Calu3 (cell line): ENCODE measurements at regions not wholly inside any gene's neighbourhood (a gene's known extent, or its start where the extent isn't known, plus 50 kb on each side); places are given as distances from the start of the nearest gene placed in this dataset.

Experiments used
- BruUV-seq: library from RNA; stranded (reverse); fragments of 400-500 nt; replicated peaks from 2 replicates; lab custom pipeline; 2021; lab: Mats Ljungman, UMichigan
- CTCF ChIA-PET: fragments of 300-600 bp; sonication (Branson Sonifier 250); formaldehyde crosslinking; loops from one replicate; lab custom pipeline; 2022; ENCODE audit warnings: antibody characterized with exemption; lab: Charles Lee
- DNase-seq: peaks from one replicate; pipeline ENCODE4 v3.0.0; 2022
- H3K27ac Mint-ChIP-seq: one replicate; pipeline ENCODE4 v1.8.0; 2022; ENCODE audit warnings: mixed read lengths; ENCODE audit not compliant: unreplicated experiment
- H3K27me3 Mint-ChIP-seq: one replicate; pipeline ENCODE4 v1.8.0; 2022; ENCODE audit warnings: mixed read lengths; ENCODE audit not compliant: unreplicated experiment
- H3K36me3 Mint-ChIP-seq: one replicate; pipeline ENCODE4 v1.8.0; 2022; ENCODE audit warnings: mild to moderate bottlenecking, moderate library complexity, mixed read lengths; ENCODE audit not compliant: insufficient read depth, unreplicated experiment
- H3K4me1 Mint-ChIP-seq: one replicate; pipeline ENCODE4 v1.8.0; 2022; ENCODE audit warnings: mild to moderate bottlenecking, low read depth, mixed read lengths; ENCODE audit not compliant: unreplicated experiment
- H3K4me3 Mint-ChIP-seq: one replicate; pipeline ENCODE4 v1.8.0; 2022; ENCODE audit warnings: mild to moderate bottlenecking, low read depth, moderate library complexity, mixed read lengths; ENCODE audit not compliant: unreplicated experiment
- H3K9me3 Mint-ChIP-seq: one replicate; pipeline ENCODE4 v1.8.0; 2022; ENCODE audit warnings: low read depth, mixed read lengths; ENCODE audit not compliant: unreplicated experiment
- intact Hi-C: fragments of 100-400 bp; cut with micrococcal nuclease; formaldehyde crosslinking; loops from one replicate; pipeline ENCODE4 v1.10.0; 2022; ENCODE audit not compliant: unreplicated experiment
- TF ChIP-seq, protein P1 (sequence below): fragments of 200-600 bp; IDR thresholded peaks from one replicate; pipeline ENCODE4 v1.8.0; 2022; ENCODE audit warnings: antibody characterized with exemption; ENCODE audit not compliant: unreplicated experiment

DNA sequence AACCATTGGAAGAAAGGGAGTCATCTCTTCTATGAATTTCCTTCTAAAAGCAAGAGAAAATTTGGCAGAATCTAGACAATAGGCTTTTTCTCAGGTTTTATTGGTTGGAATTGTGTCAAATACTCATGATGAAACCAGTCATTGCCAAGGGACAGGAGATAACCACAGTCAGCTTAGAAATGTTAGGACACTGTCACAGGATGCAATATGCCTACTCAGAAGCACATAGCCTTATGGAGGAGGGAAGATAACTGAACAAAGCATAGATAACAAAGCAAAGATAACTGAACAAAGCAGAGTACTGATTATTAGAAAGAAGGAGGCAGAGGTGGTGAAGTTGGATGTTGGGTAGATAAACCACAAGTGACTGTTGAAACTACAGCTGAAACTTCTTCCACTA is 303.5 kb upstream of the PDGFD start:
- TF ChIP-seq, protein P1, sequence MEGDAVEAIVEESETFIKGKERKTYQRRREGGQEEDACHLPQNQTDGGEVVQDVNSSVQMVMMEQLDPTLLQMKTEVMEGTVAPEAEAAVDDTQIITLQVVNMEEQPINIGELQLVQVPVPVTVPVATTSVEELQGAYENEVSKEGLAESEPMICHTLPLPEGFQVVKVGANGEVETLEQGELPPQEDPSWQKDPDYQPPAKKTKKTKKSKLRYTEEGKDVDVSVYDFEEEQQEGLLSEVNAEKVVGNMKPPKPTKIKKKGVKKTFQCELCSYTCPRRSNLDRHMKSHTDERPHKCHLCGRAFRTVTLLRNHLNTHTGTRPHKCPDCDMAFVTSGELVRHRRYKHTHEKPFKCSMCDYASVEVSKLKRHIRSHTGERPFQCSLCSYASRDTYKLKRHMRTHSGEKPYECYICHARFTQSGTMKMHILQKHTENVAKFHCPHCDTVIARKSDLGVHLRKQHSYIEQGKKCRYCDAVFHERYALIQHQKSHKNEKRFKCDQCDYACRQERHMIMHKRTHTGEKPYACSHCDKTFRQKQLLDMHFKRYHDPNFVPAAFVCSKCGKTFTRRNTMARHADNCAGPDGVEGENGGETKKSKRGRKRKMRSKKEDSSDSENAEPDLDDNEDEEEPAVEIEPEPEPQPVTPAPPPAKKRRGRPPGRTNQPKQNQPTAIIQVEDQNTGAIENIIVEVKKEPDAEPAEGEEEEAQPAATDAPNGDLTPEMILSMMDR: no peak
- Mint-ChIP-seq H3K27ac (no peak overlapping the region), H3K4me1 (no peaks in the 10 kb centered on the region), H3K27me3 (no peaks in the 10 kb centered on the region), H3K4me3 (no peak overlapping the region), H3K9me3 (no peaks in the 10 kb centered on the region), H3K36me3 (no peaks in the 10 kb centered on the region)
- intact Hi-C loops: no loop called here
- no TSS peak for BruUV-seq
- CTCF ChIA-PET: no interaction called here
- DNase-seq: no peak

DNA sequence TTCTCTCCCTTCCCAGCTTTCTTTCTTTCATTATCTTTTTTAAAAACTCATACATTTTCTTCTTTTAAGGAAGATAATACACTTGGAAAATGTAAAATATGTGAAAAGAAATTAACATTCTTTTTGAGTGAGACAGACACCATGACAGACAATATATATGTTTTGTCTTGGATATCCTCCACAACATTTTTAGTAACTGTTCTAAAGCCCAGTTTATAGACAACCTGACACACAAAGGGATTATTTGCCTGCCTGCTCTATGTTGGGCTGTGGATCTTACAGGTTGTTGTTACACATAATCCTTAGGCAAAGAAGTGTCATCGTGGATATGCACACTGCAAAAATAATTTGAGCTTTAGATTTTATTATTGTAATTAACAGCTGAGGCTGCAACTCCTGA is 301.4 kb upstream of the PDGFD start:
- no peak overlapping the region for H3K27ac Mint-ChIP-seq
- TF ChIP-seq, protein P1: no peak
- DNase-seq: no peak
- H3K4me3 Mint-ChIP-seq: no peak overlapping the region
- no peaks in the 10 kb centered on the region for H3K4me1 Mint-ChIP-seq
- no peaks in the 10 kb centered on the region for H3K9me3 Mint-ChIP-seq
- intact Hi-C loops: no loop called here
- CTCF ChIA-PET: no interaction called here
- no peaks in the 10 kb centered on the region for H3K36me3 Mint-ChIP-seq
- H3K27me3 Mint-ChIP-seq: no peaks in the 10 kb centered on the region
- no TSS peak for BruUV-seq

DNA sequence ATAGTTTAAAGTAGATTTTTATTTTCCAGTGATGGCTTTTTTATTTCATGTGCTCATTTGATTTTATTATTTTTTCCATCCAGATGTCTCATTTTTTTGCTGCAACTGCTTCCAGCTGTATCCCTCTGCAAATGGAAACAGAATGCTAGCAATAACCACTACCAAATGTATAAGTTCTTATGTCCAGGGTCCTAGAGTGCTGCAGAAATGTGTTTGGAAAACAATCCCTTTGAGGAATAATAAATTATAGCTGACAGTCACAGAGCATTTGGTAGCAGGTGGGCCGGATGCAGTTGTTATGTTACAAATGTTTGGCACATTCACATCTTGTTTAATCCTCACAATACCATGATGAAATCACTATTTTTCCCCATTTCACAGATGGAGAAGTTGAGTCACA is 300.7 kb upstream of the PDGFD start:
- intact Hi-C loops: no loop called here
- H3K9me3 Mint-ChIP-seq: no peaks in the 10 kb centered on the region
- no peak overlapping the region for H3K4me3 Mint-ChIP-seq
- no peaks in the 10 kb centered on the region for H3K36me3 Mint-ChIP-seq
- no peaks in the 10 kb centered on the region for H3K27me3 Mint-ChIP-seq
- H3K27ac Mint-ChIP-seq: no peak overlapping the region
- DNase-seq: no peak
- CTCF ChIA-PET: no interaction called here
- TF ChIP-seq, protein P1: no peak
- no peaks in the 10 kb centered on the region for H3K4me1 Mint-ChIP-seq
- no TSS peak for BruUV-seq

DNA sequence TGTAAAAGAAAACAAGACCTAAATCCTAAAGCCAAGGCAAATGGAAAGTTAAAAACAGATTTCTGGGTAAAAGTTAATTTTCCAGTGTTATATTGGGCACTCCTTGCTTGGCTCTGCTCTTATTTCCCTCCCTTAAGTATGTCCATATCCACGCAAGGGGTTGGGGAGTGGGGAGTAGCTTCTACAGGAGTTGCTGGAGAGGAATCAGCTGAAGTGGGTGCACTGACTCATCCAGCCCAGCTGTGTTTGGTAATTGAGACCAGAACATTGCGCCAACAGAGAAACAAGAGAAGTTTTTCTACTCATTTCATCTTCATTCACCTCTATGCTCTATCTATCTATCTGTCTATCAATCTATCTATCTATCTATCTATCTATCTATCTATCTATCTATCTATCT is 298.4 kb upstream of the PDGFD start:
- CTCF ChIA-PET: no interaction called here
- intact Hi-C loops: no loop called here
- no TSS peak for BruUV-seq
- Mint-ChIP-seq H3K27ac (no peak overlapping the region), H3K4me3 (no peak overlapping the region), H3K36me3 (no peaks in the 10 kb centered on the region), H3K27me3 (no peaks in the 10 kb centered on the region), H3K9me3 (no peaks in the 10 kb centered on the region), H3K4me1 (no peaks in the 10 kb centered on the region)
- TF ChIP-seq, protein P1: no peak
- no peak for DNase-seq
